ENCODE measurements at regions not wholly inside any gene's neighbourhood (a gene's known extent, or its start where the extent isn't known, plus 50 kb on each side); places are given as distances from the start of the nearest gene placed in this dataset.
A peak's percentile ranks its signal among the peaks of the same experiment; 100 is the strongest.

- no peak overlapping the region for H3K4ac ChIP-seq (ENCODE audit: low read length)
- no peak overlapping the region for H2AFZ ChIP-seq (ENCODE audit: low read length)
- no peak overlapping the region for H3K4me3 ChIP-seq (ENCODE audit: low read length in 2 of 2)
- no peak overlapping the region for H3K23ac ChIP-seq (ENCODE audit: low read depth, low read length, poor library complexity)
- no peak overlapping the region for H3K27ac ChIP-seq (replicated peaks; ENCODE audit: low read length)
- H3K4me1 ChIP-seq (ENCODE audit: control insufficient read depth in 2 of 2, insufficient read depth in 1 of 2, low read depth in 1 of 2, low read length in 2 of 2) = peaks cover 17% of the 10 kb centered on the region in 2 donors
- H3K27me3 ChIP-seq (ENCODE audit: control insufficient read depth in 3 of 3, insufficient read depth in 3 of 3, low read depth in 1 of 3, low read length in 3 of 3) = no peaks in the 10 kb centered on the region
- H3K9ac ChIP-seq (ENCODE audit: low read depth, low read length, poor library complexity) = no peak overlapping the region
- DNase-seq (ENCODE audit: low spot score) = no peak
- no peaks in the 10 kb centered on the region for H3K79me1 ChIP-seq (ENCODE audit: low read depth, low read length)
- H2BK12ac ChIP-seq (ENCODE audit: low read length) = no peak overlapping the region
- peaks cover 0 to 2% of the 10 kb centered on the region in 2 donors for H3K9me3 ChIP-seq (replicated peaks in 1 of 2; ENCODE audit: control insufficient read depth in 2 of 2, insufficient read depth in 1 of 2, low read depth in 1 of 2, low read length in 2 of 2)
- H4K8ac ChIP-seq (ENCODE audit: low read depth, low read length) = no peak overlapping the region
- no peak overlapping the region for H3K4me2 ChIP-seq (ENCODE audit: insufficient read depth, low read length, poor library complexity, severe bottlenecking)
- no peak overlapping the region for H2BK15ac ChIP-seq (ENCODE audit: low read length)
- H3K18ac ChIP-seq (ENCODE audit: low read length) = no peak overlapping the region
- no peak overlapping the region for H2BK120ac ChIP-seq (ENCODE audit: low read depth, low read length)
- no peak overlapping the region for H2BK5ac ChIP-seq (ENCODE audit: low read length)
- H2AK5ac ChIP-seq (ENCODE audit: low read depth, low read length) = no peak overlapping the region
- H3K36me3 ChIP-seq (replicated peaks in 1 of 2; ENCODE audit: control insufficient read depth in 2 of 2, insufficient read depth in 2 of 2, low read length in 2 of 2) = no peaks in the 10 kb centered on the region
- H3K14ac ChIP-seq (ENCODE audit: low read length) = no peak overlapping the region
- no peak overlapping the region for H4K91ac ChIP-seq (ENCODE audit: low read depth, low read length, poor library complexity)
- no CpG with 5 or more reads among the region's 1 CpG for WGBS, 2 donors (ENCODE audit: extremely low coverage in 2 of 2, insufficient read length in 2 of 2, insufficient replicate concordance in 1 of 2)
Observed at GRCh38 chr20:11230999-11231398, 557.2 kb upstream of the JAG1 start.

GRCh38 chr20:11231742-11232648 lies 558.2 kb upstream of the JAG1 start:
- no CpG with 5 or more reads among the region's 11 CpGs for WGBS, 2 donors (ENCODE audit: extremely low coverage in 2 of 2, insufficient read length in 2 of 2, insufficient replicate concordance in 1 of 2)
- Histone ChIP-seq H3K27me3 (ENCODE audit: control insufficient read depth in 3 of 3, insufficient read depth in 3 of 3, low read depth in 1 of 3, low read length in 3 of 3) (no peaks in the 10 kb centered on the region), H3K9me3 (replicated peaks in 1 of 2; ENCODE audit: control insufficient read depth in 2 of 2, insufficient read depth in 1 of 2, low read depth in 1 of 2, low read length in 2 of 2) (peaks cover 0 to 4% of the 10 kb centered on the region in 2 donors), H4K91ac (ENCODE audit: low read depth, low read length, poor library complexity) (no peak overlapping the region), H3K4me2 (ENCODE audit: insufficient read depth, low read length, poor library complexity, severe bottlenecking) (no peak overlapping the region), H3K36me3 (replicated peaks in 1 of 2; ENCODE audit: control insufficient read depth in 2 of 2, insufficient read depth in 2 of 2, low read length in 2 of 2) (no peaks in the 10 kb centered on the region), H3K9ac (ENCODE audit: low read depth, low read length, poor library complexity) (no peak overlapping the region), H3K18ac (ENCODE audit: low read length) (no peak overlapping the region), H2BK15ac (ENCODE audit: low read length) (peak overlapping the region; percentile 1), H2BK120ac (ENCODE audit: low read depth, low read length) (no peak overlapping the region), H3K23ac (ENCODE audit: low read depth, low read length, poor library complexity) (no peak overlapping the region), H3K4ac (ENCODE audit: low read length) (no peak overlapping the region), H2AK5ac (ENCODE audit: low read depth, low read length) (no peak overlapping the region), H3K4me1 (ENCODE audit: control insufficient read depth in 2 of 2, insufficient read depth in 1 of 2, low read depth in 1 of 2, low read length in 2 of 2) (peaks cover 17% of the 10 kb centered on the region in 2 donors), H3K4me3 (ENCODE audit: low read length in 2 of 2) (no peak overlapping the region), H2AFZ (ENCODE audit: low read length) (no peak overlapping the region), H3K79me1 (ENCODE audit: low read depth, low read length) (no peaks in the 10 kb centered on the region), H3K27ac (replicated peaks; ENCODE audit: low read length) (no peak overlapping the region), H3K14ac (ENCODE audit: low read length) (no peak overlapping the region), H4K8ac (ENCODE audit: low read depth, low read length) (no peak overlapping the region), H2BK5ac (ENCODE audit: low read length) (peak overlapping the region; percentile 14), H2BK12ac (ENCODE audit: low read length) (no peak overlapping the region)
- no peak for DNase-seq (ENCODE audit: low spot score)

GRCh38 chr20:11232896-11233295 lies 559.1 kb upstream of the JAG1 start:
- no peak overlapping the region for H3K4me3 ChIP-seq (ENCODE audit: low read length in 2 of 2)
- no peak overlapping the region for H2BK15ac ChIP-seq (ENCODE audit: low read length)
- no peak overlapping the region for H3K9ac ChIP-seq (ENCODE audit: low read depth, low read length, poor library complexity)
- no peaks in the 10 kb centered on the region for H3K27me3 ChIP-seq (ENCODE audit: control insufficient read depth in 3 of 3, insufficient read depth in 3 of 3, low read depth in 1 of 3, low read length in 3 of 3)
- no peak overlapping the region for H3K18ac ChIP-seq (ENCODE audit: low read length)
- H3K4me1 ChIP-seq (ENCODE audit: control insufficient read depth in 2 of 2, insufficient read depth in 1 of 2, low read depth in 1 of 2, low read length in 2 of 2) = peaks cover 17% of the 10 kb centered on the region in 2 donors
- H4K91ac ChIP-seq (ENCODE audit: low read depth, low read length, poor library complexity) = no peak overlapping the region
- no peak for DNase-seq (ENCODE audit: low spot score)
- H3K79me1 ChIP-seq (ENCODE audit: low read depth, low read length) = no peaks in the 10 kb centered on the region
- H2BK5ac ChIP-seq (ENCODE audit: low read length) = no peak overlapping the region
- no peak overlapping the region for H2AK5ac ChIP-seq (ENCODE audit: low read depth, low read length)
- H2BK12ac ChIP-seq (ENCODE audit: low read length) = no peak overlapping the region
- no peak overlapping the region for H3K4me2 ChIP-seq (ENCODE audit: insufficient read depth, low read length, poor library complexity, severe bottlenecking)
- H3K36me3 ChIP-seq (replicated peaks in 1 of 2; ENCODE audit: control insufficient read depth in 2 of 2, insufficient read depth in 2 of 2, low read length in 2 of 2) = no peaks in the 10 kb centered on the region
- H3K4ac ChIP-seq (ENCODE audit: low read length) = no peak overlapping the region
- no CpG with 5 or more reads among the region's 8 CpGs for WGBS, 2 donors (ENCODE audit: extremely low coverage in 2 of 2, insufficient read length in 2 of 2, insufficient replicate concordance in 1 of 2)
- H3K14ac ChIP-seq (ENCODE audit: low read length) = no peak overlapping the region
- no peak overlapping the region for H2BK120ac ChIP-seq (ENCODE audit: low read depth, low read length)
- H4K8ac ChIP-seq (ENCODE audit: low read depth, low read length) = no peak overlapping the region
- no peak overlapping the region for H3K23ac ChIP-seq (ENCODE audit: low read depth, low read length, poor library complexity)
- peak overlapping the region; percentile 23 for H2AFZ ChIP-seq (ENCODE audit: low read length)
- H3K9me3 ChIP-seq (replicated peaks in 1 of 2; ENCODE audit: control insufficient read depth in 2 of 2, insufficient read depth in 1 of 2, low read depth in 1 of 2, low read length in 2 of 2) = peaks cover 0 to 4% of the 10 kb centered on the region in 2 donors
- H3K27ac ChIP-seq (replicated peaks; ENCODE audit: low read length) = no peak overlapping the region

GRCh38 chr20:11234181-11234580 lies 560.4 kb upstream of the JAG1 start:
- Histone ChIP-seq H3K36me3 (replicated peaks in 1 of 2; ENCODE audit: control insufficient read depth in 2 of 2, insufficient read depth in 2 of 2, low read length in 2 of 2) (no peaks in the 10 kb centered on the region), H3K4me3 (ENCODE audit: low read length in 2 of 2) (no peak overlapping the region), H2AFZ (ENCODE audit: low read length) (peak overlapping the region; percentile 57), H3K27me3 (ENCODE audit: control insufficient read depth in 3 of 3, insufficient read depth in 3 of 3, low read depth in 1 of 3, low read length in 3 of 3) (no peaks in the 10 kb centered on the region), H3K14ac (ENCODE audit: low read length) (no peak overlapping the region), H2BK12ac (ENCODE audit: low read length) (no peak overlapping the region), H3K79me1 (ENCODE audit: low read depth, low read length) (no peaks in the 10 kb centered on the region), H2BK5ac (ENCODE audit: low read length) (no peak overlapping the region), H3K4me1 (ENCODE audit: control insufficient read depth in 2 of 2, insufficient read depth in 1 of 2, low read depth in 1 of 2, low read length in 2 of 2) (peaks cover 17% of the 10 kb centered on the region in 2 donors), H4K91ac (ENCODE audit: low read depth, low read length, poor library complexity) (no peak overlapping the region), H3K9me3 (replicated peaks in 1 of 2; ENCODE audit: control insufficient read depth in 2 of 2, insufficient read depth in 1 of 2, low read depth in 1 of 2, low read length in 2 of 2) (peaks cover 0 to 9% of the 10 kb centered on the region in 2 donors), H2BK120ac (ENCODE audit: low read depth, low read length) (no peak overlapping the region), H2AK5ac (ENCODE audit: low read depth, low read length) (no peak overlapping the region), H3K18ac (ENCODE audit: low read length) (no peak overlapping the region), H2BK15ac (ENCODE audit: low read length) (no peak overlapping the region), H3K9ac (ENCODE audit: low read depth, low read length, poor library complexity) (no peak overlapping the region), H3K27ac (replicated peaks; ENCODE audit: low read length) (no peak overlapping the region), H3K4me2 (ENCODE audit: insufficient read depth, low read length, poor library complexity, severe bottlenecking) (no peak overlapping the region), H3K4ac (ENCODE audit: low read length) (no peak overlapping the region), H3K23ac (ENCODE audit: low read depth, low read length, poor library complexity) (no peak overlapping the region), H4K8ac (ENCODE audit: low read depth, low read length) (no peak overlapping the region)
- no peak for DNase-seq (ENCODE audit: low spot score)
- no CpG with 5 or more reads among the region's 1 CpG for WGBS, 2 donors (ENCODE audit: extremely low coverage in 2 of 2, insufficient read length in 2 of 2, insufficient replicate concordance in 1 of 2)

Data from neuronal stem cell (in vitro differentiated cells).